ENCODE measurements at regions not wholly inside any gene's neighbourhood (a gene's known extent, or its start where the extent isn't known, plus 50 kb on each side); places are given as distances from the start of the nearest gene placed in this dataset.

DNA sequence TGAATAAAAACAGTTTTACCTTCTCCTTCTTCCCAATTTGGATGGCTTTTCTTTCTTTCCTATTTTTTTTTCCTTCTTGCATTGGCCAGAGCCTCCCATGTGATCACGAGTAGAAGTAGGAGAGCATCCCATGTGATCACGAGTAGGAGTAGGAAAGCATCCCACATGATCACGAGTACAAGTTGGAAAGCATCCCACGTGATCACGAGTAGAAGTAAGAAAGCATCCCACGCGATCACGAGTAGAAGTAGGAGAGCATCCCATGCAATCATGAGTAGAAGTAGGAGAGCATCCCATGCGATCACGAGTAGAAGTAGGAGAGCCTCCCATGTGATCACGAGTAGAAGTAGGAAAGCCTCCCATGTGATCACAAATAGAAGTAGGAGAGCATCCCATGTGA, 218.6 kb downstream of the DLL1 start:
- TF ChIP-seq CTCF (IDR thresholded peaks at IDR 0.05), result no peak
- TF ChIP-seq NR2C2 (CRISPR knock-in tag; IDR thresholded peaks at IDR 0.05), result no peak
- TF ChIP-seq CREM (CRISPR knock-in tag; IDR thresholded peaks at IDR 0.05), result no peak
- TF ChIP-seq RELA (CRISPR knock-in tag; IDR thresholded peaks at IDR 0.05; ENCODE audit: borderline replicate concordance), result no peak
- TF ChIP-seq ELF4 (CRISPR knock-in tag; IDR thresholded peaks at IDR 0.05; ENCODE audit: low read depth), result no peak
- TF ChIP-seq, protein P1, sequence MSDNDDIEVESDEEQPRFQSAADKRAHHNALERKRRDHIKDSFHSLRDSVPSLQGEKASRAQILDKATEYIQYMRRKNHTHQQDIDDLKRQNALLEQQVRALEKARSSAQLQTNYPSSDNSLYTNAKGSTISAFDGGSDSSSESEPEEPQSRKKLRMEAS (CRISPR knock-in tag; IDR thresholded peaks at IDR 0.05), result no peak
- TF ChIP-seq, protein P2, sequence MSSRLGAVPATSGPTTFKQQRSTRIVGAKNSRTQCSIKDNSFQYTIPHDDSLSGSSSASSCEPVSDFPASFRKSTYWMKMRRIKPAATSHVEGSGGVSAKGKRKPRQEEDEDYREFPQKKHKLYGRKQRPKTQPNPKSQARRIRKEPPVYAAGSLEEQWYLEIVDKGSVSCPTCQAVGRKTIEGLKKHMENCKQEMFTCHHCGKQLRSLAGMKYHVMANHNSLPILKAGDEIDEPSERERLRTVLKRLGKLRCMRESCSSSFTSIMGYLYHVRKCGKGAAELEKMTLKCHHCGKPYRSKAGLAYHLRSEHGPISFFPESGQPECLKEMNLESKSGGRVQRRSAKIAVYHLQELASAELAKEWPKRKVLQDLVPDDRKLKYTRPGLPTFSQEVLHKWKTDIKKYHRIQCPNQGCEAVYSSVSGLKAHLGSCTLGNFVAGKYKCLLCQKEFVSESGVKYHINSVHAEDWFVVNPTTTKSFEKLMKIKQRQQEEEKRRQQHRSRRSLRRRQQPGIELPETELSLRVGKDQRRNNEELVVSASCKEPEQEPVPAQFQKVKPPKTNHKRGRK (CRISPR knock-in tag; IDR thresholded peaks at IDR 0.05; ENCODE audit: borderline replicate concordance), result no peak

Data from WTC11 (cell line).